Activated CD4-positive, alpha-beta memory T cell treated with anti-CD3 and anti-CD28 coated beads, Interleukin-2, amount 10 ng/mL, durations not matched to agents 7 days and 5 days (primary cell): ENCODE measurements at regions not wholly inside any gene's neighbourhood (a gene's known extent, or its start where the extent isn't known, plus 50 kb on each side); places are given as distances from the start of the nearest gene placed in this dataset.

Source experiments
- CTCF ChIA-PET: fragments of 350-600 bp; sonication (Branson Sonifier 250); formaldehyde crosslinking; loops from one replicate; lab custom pipeline; 2021; ENCODE audit warnings: antibody characterized with exemption, inconsistent platforms; lab: Charles Lee
- POLR2A ChIA-PET: fragments of 350-600 bp; sonication (Branson Sonifier 250); formaldehyde crosslinking; loops from one replicate; lab custom pipeline; 2021; ENCODE audit warnings: antibody characterized with exemption; lab: Charles Lee
- DNase-seq: peaks from one replicate; pipeline ENCODE4 v3.0.0-alpha.2; 2020
- H3K27ac Mint-ChIP-seq: one replicate; pipeline ENCODE4 v1.8.0; 2021; ENCODE audit warnings: mild to moderate bottlenecking, mixed read lengths
- H3K27me3 Mint-ChIP-seq: one replicate; pipeline ENCODE4 v1.8.0; 2021; ENCODE audit warnings: mixed read lengths
- H3K36me3 Mint-ChIP-seq: one replicate; pipeline ENCODE4 v1.8.0; 2021; ENCODE audit warnings: low read depth, mixed read lengths
- H3K4me1 Mint-ChIP-seq: one replicate; pipeline ENCODE4 v1.8.0; 2021; ENCODE audit warnings: mixed read lengths
- H3K4me3 Mint-ChIP-seq: one replicate; pipeline ENCODE4 v1.8.0; 2021; ENCODE audit warnings: mild to moderate bottlenecking, mixed read lengths
- H3K9me3 Mint-ChIP-seq: one replicate; pipeline ENCODE4 v1.8.0; 2021; ENCODE audit warnings: mixed read lengths

- no peak overlapping the region for H3K27ac Mint-ChIP-seq
- DNase-seq: no peak
- H3K27me3 Mint-ChIP-seq: no peaks in the 10 kb centered on the region
- H3K4me3 Mint-ChIP-seq: no peak overlapping the region
- ChIA-PET CTCF (no interaction called here), POLR2A (no interaction called here)
- H3K36me3 Mint-ChIP-seq: no peaks in the 10 kb centered on the region
- H3K4me1 Mint-ChIP-seq: no peaks in the 10 kb centered on the region
- peaks cover 3% of the 10 kb centered on the region for H3K9me3 Mint-ChIP-seq
Observed at GRCh38 chr13:107531180-107531579, 684.2 kb downstream of the LIG4 start.

- H3K4me1 Mint-ChIP-seq: no peaks in the 10 kb centered on the region
- ChIA-PET POLR2A (no interaction called here), CTCF (no interaction called here)
- peaks cover 3% of the 10 kb centered on the region for H3K9me3 Mint-ChIP-seq
- no peak for DNase-seq
- H3K4me3 Mint-ChIP-seq: no peak overlapping the region
- no peaks in the 10 kb centered on the region for H3K36me3 Mint-ChIP-seq
- no peaks in the 10 kb centered on the region for H3K27me3 Mint-ChIP-seq
- no peak overlapping the region for H3K27ac Mint-ChIP-seq
Observed at GRCh38 chr13:107529035-107529434, 686.3 kb downstream of the LIG4 start.

- Mint-ChIP-seq H3K27ac (no peak overlapping the region), H3K27me3 (no peaks in the 10 kb centered on the region), H3K9me3 (peaks cover 2% of the 10 kb centered on the region), H3K4me3 (no peak overlapping the region), H3K36me3 (no peaks in the 10 kb centered on the region), H3K4me1 (no peaks in the 10 kb centered on the region)
- DNase-seq: no peak
- POLR2A ChIA-PET: no interaction called here
- CTCF ChIA-PET: no interaction called here
Observed at GRCh38 chr13:107518780-107519179, 696.6 kb downstream of the LIG4 start.

GRCh38 chr13:107518292-107518691 lies 697.0 kb downstream of the LIG4 start:
- CTCF ChIA-PET: no interaction called here
- Mint-ChIP-seq H3K4me1 (no peaks in the 10 kb centered on the region), H3K27me3 (no peaks in the 10 kb centered on the region), H3K27ac (no peak overlapping the region), H3K36me3 (no peaks in the 10 kb centered on the region), H3K4me3 (no peak overlapping the region), H3K9me3 (peaks cover 2% of the 10 kb centered on the region)
- no peak for DNase-seq
- POLR2A ChIA-PET: no interaction called here

GRCh38 chr13:107516517-107516916 lies 698.8 kb downstream of the LIG4 start:
- H3K27me3 Mint-ChIP-seq: no peaks in the 10 kb centered on the region
- no peak overlapping the region for H3K4me3 Mint-ChIP-seq
- peaks cover 2% of the 10 kb centered on the region for H3K9me3 Mint-ChIP-seq
- DNase-seq: no peak
- no peak overlapping the region for H3K27ac Mint-ChIP-seq
- ChIA-PET CTCF (no interaction called here), POLR2A (no interaction called here)
- H3K4me1 Mint-ChIP-seq: no peaks in the 10 kb centered on the region
- no peaks in the 10 kb centered on the region for H3K36me3 Mint-ChIP-seq

- Mint-ChIP-seq H3K9me3 (peaks cover 2% of the 10 kb centered on the region), H3K4me3 (no peak overlapping the region), H3K4me1 (no peaks in the 10 kb centered on the region), H3K36me3 (no peaks in the 10 kb centered on the region), H3K27ac (no peak overlapping the region), H3K27me3 (no peaks in the 10 kb centered on the region)
- ChIA-PET CTCF (no interaction called here), POLR2A (no interaction called here)
- DNase-seq: no peak
Observed at GRCh38 chr13:107512551-107512950, 702.8 kb downstream of the LIG4 start.

- H3K4me1 Mint-ChIP-seq: no peaks in the 10 kb centered on the region
- H3K36me3 Mint-ChIP-seq: no peaks in the 10 kb centered on the region
- no peaks in the 10 kb centered on the region for H3K27me3 Mint-ChIP-seq
- H3K27ac Mint-ChIP-seq: no peak overlapping the region
- H3K9me3 Mint-ChIP-seq: peaks cover 5% of the 10 kb centered on the region
- H3K4me3 Mint-ChIP-seq: no peak overlapping the region
- CTCF ChIA-PET: no interaction called here
- no peak for DNase-seq
- POLR2A ChIA-PET: no interaction called here
Observed at GRCh38 chr13:107497661-107498060, 717.7 kb downstream of the LIG4 start.

GRCh38 chr13:107493266-107493665 lies 722.1 kb downstream of the LIG4 start:
- Mint-ChIP-seq H3K27ac (no peak overlapping the region), H3K4me3 (no peak overlapping the region), H3K27me3 (no peaks in the 10 kb centered on the region), H3K9me3 (peaks cover 10% of the 10 kb centered on the region), H3K4me1 (no peaks in the 10 kb centered on the region), H3K36me3 (no peaks in the 10 kb centered on the region)
- CTCF ChIA-PET: no interaction called here
- no peak for DNase-seq
- POLR2A ChIA-PET: no interaction called here

- POLR2A ChIA-PET: no interaction called here
- Mint-ChIP-seq H3K4me1 (no peaks in the 10 kb centered on the region), H3K27me3 (no peaks in the 10 kb centered on the region), H3K9me3 (peaks cover 7% of the 10 kb centered on the region), H3K27ac (no peak overlapping the region), H3K36me3 (no peaks in the 10 kb centered on the region), H3K4me3 (no peak overlapping the region)
- DNase-seq: no peak
- CTCF ChIA-PET: no interaction called here
Observed at GRCh38 chr13:107482688-107483087, 732.6 kb downstream of the LIG4 start.

GRCh38 chr13:107480130-107480529 lies 735.2 kb downstream of the LIG4 start:
- no peak for DNase-seq
- ChIA-PET CTCF (no interaction called here), POLR2A (no interaction called here)
- peaks cover 3% of the 10 kb centered on the region for H3K9me3 Mint-ChIP-seq
- H3K36me3 Mint-ChIP-seq: no peaks in the 10 kb centered on the region
- H3K4me3 Mint-ChIP-seq: no peak overlapping the region
- H3K4me1 Mint-ChIP-seq: no peaks in the 10 kb centered on the region
- H3K27ac Mint-ChIP-seq: no peak overlapping the region
- H3K27me3 Mint-ChIP-seq: no peaks in the 10 kb centered on the region

GRCh38 chr13:107477772-107478379 lies 737.5 kb downstream of the LIG4 start:
- H3K27ac Mint-ChIP-seq: no peak overlapping the region
- ChIA-PET CTCF (no interaction called here), POLR2A (no interaction called here)

GRCh38 chr13:107475753-107476453 lies 739.4 kb downstream of the LIG4 start:
- no peaks in the 10 kb centered on the region for H3K36me3 Mint-ChIP-seq
- no peaks in the 10 kb centered on the region for H3K4me1 Mint-ChIP-seq
- ChIA-PET POLR2A (no interaction called here), CTCF (no interaction called here)
- H3K4me3 Mint-ChIP-seq: no peak overlapping the region
- H3K9me3 Mint-ChIP-seq: peaks cover 5% of the 10 kb centered on the region
- no peaks in the 10 kb centered on the region for H3K27me3 Mint-ChIP-seq
- no peak for DNase-seq
- no peak overlapping the region for H3K27ac Mint-ChIP-seq

More at GRCh38 chr13:107477772-107478379, 737.5 kb downstream of the LIG4 start:
- no peaks in the 10 kb centered on the region for H3K27me3 Mint-ChIP-seq
- H3K4me1 Mint-ChIP-seq: no peaks in the 10 kb centered on the region
- H3K36me3 Mint-ChIP-seq: no peaks in the 10 kb centered on the region
- no peak overlapping the region for H3K4me3 Mint-ChIP-seq
- H3K9me3 Mint-ChIP-seq: peaks cover 7% of the 10 kb centered on the region
- DNase-seq: no peak

GRCh38 chr13:107473253-107473652 lies 742.1 kb downstream of the LIG4 start:
- ChIA-PET CTCF (no interaction called here), POLR2A (no interaction called here)
- H3K36me3 Mint-ChIP-seq: no peaks in the 10 kb centered on the region
- DNase-seq: no peak
- H3K4me1 Mint-ChIP-seq: no peaks in the 10 kb centered on the region
- H3K27ac Mint-ChIP-seq: no peak overlapping the region
- H3K9me3 Mint-ChIP-seq: peaks cover 8% of the 10 kb centered on the region
- no peak overlapping the region for H3K4me3 Mint-ChIP-seq
- H3K27me3 Mint-ChIP-seq: no peaks in the 10 kb centered on the region
